Trophoblast cell (in vitro differentiated cells and primary cell): ENCODE measurements at regions not wholly inside any gene's neighbourhood (a gene's known extent, or its start where the extent isn't known, plus 50 kb on each side); places are given as distances from the start of the nearest gene placed in this dataset.
"Not testable (repeated sequence)": the region's sequence is repeated elsewhere in the genome, so short reads cannot be mapped to it uniquely, and the experiment has no call there.

Experiments used
- DNase-seq, 2 donors: peaks; one replicate each; pipeline ENCODE4 v3.0.0-alpha.2; 2016
- H2AFZ ChIP-seq: 2 replicates; pipeline ENCODE4 v1.6.1; 2013; ENCODE audit warnings: low read length, moderate library complexity, mild to moderate bottlenecking; ENCODE audit not compliant: insufficient read depth, poor library complexity
- H2AK5ac ChIP-seq: 2 replicates; pipeline ENCODE4 v1.6.1; 2013; ENCODE audit warnings: mild to moderate bottlenecking, low read length
- H2BK120ac ChIP-seq: 2 replicates; pipeline ENCODE4 v1.6.1; 2013; ENCODE audit warnings: low read length, mild to moderate bottlenecking, moderate library complexity; ENCODE audit not compliant: insufficient read depth, poor library complexity
- H2BK12ac ChIP-seq: 2 replicates; pipeline ENCODE4 v1.6.1; 2013; ENCODE audit warnings: mild to moderate bottlenecking, low read length, moderate library complexity
- H2BK5ac ChIP-seq: 2 replicates; pipeline ENCODE4 v1.6.1; 2013; ENCODE audit warnings: low read length, low read depth, moderate library complexity, mild to moderate bottlenecking; ENCODE audit not compliant: poor library complexity
- H3K14ac ChIP-seq: 2 replicates; pipeline ENCODE4 v1.6.1; 2013; ENCODE audit warnings: mild to moderate bottlenecking, low read length
- H3K18ac ChIP-seq: 2 replicates; pipeline ENCODE4 v1.6.1; 2013; ENCODE audit warnings: mild to moderate bottlenecking, low read length
- H3K23ac ChIP-seq: 2 replicates; pipeline ENCODE4 v1.6.1; 2013; ENCODE audit warnings: low read length
- H3K27ac ChIP-seq: 2 replicates; pipeline ENCODE4 v1.5.1; 2013; ENCODE audit warnings: low read depth, mild to moderate bottlenecking, inconsistent platforms, low read length, moderate library complexity
- H3K27me3 ChIP-seq: 2 replicates; pipeline ENCODE4 v1.6.1; 2013; ENCODE audit warnings: inconsistent platforms, mild to moderate bottlenecking, low read length, moderate library complexity; ENCODE audit not compliant: insufficient read depth
- H3K36me3 ChIP-seq, 2 experiments: 1 replicate in 1 of 2; 2 replicates in 1 of 2; pipeline ENCODE4 v1.6.1; 2013; ENCODE audit warnings: low read length in 2 of 2, mild to moderate bottlenecking in 2 of 2, moderate library complexity in 1 of 2; ENCODE audit not compliant: insufficient read depth in 2 of 2, control insufficient read depth in 1 of 2
- H3K4ac ChIP-seq: 2 replicates; pipeline ENCODE4 v1.6.1; 2013; ENCODE audit warnings: low read depth, mild to moderate bottlenecking, low read length, moderate library complexity
- H3K4me1 ChIP-seq, 2 experiments: 1 replicate in 1 of 2; 2 replicates in 1 of 2; pipeline ENCODE4 v1.6.1; 2013; ENCODE audit warnings: low read length in 2 of 2, mild to moderate bottlenecking in 2 of 2, moderate library complexity in 1 of 2; ENCODE audit not compliant: insufficient read depth in 2 of 2, control insufficient read depth in 1 of 2
- H3K4me2 ChIP-seq: 2 replicates; pipeline ENCODE4 v1.6.1; 2013; ENCODE audit warnings: inconsistent platforms, mild to moderate bottlenecking, low read length, moderate library complexity
- H3K4me3 ChIP-seq: 2 replicates; pipeline ENCODE4 v1.5.1; 2013; ENCODE audit warnings: mild to moderate bottlenecking, low read depth, low read length, inconsistent platforms
- H3K79me1 ChIP-seq: one replicate; pipeline ENCODE4 v1.6.1; 2013; ENCODE audit warnings: low read length
- H3K79me2 ChIP-seq: 2 replicates; pipeline ENCODE4 v1.6.1; 2013; ENCODE audit warnings: low read length, mild to moderate bottlenecking; ENCODE audit not compliant: control insufficient read depth, insufficient read depth, poor library complexity
- H3K9ac ChIP-seq: 2 replicates; pipeline ENCODE4 v1.6.1; 2013; ENCODE audit warnings: mild to moderate bottlenecking, low read length
- H3K9me3 ChIP-seq: 2 replicates; pipeline ENCODE4 v1.6.1; 2013; ENCODE audit warnings: low read depth, mild to moderate bottlenecking, control low read depth, inconsistent platforms, low read length; ENCODE audit not compliant: insufficient read depth
- H4K12ac ChIP-seq: 2 replicates; pipeline ENCODE4 v1.6.1; 2013; ENCODE audit warnings: low read depth, mild to moderate bottlenecking, low read length, moderate library complexity
- H4K8ac ChIP-seq: 2 replicates; pipeline ENCODE4 v1.6.1; 2013; ENCODE audit warnings: low read depth, mild to moderate bottlenecking, low read length, moderate library complexity
- H4K91ac ChIP-seq: one replicate; pipeline ENCODE4 v1.6.1; 2013; ENCODE audit warnings: low read depth, mild to moderate bottlenecking, low read length, moderate library complexity
- WGBS: extraction: QIAGEN DNeasy Blood & Tissue Kit; methylation state at CpG from one replicate; pipeline ENCODE4 v1.1.7; 2013; ENCODE audit warnings: missing lambda C conversion rate; ENCODE audit not compliant: insufficient read length, insufficient coverage; ENCODE audit errors: extremely low coverage; 5-methylcytosine and 5-hydroxymethylcytosine counted together

DNA sequence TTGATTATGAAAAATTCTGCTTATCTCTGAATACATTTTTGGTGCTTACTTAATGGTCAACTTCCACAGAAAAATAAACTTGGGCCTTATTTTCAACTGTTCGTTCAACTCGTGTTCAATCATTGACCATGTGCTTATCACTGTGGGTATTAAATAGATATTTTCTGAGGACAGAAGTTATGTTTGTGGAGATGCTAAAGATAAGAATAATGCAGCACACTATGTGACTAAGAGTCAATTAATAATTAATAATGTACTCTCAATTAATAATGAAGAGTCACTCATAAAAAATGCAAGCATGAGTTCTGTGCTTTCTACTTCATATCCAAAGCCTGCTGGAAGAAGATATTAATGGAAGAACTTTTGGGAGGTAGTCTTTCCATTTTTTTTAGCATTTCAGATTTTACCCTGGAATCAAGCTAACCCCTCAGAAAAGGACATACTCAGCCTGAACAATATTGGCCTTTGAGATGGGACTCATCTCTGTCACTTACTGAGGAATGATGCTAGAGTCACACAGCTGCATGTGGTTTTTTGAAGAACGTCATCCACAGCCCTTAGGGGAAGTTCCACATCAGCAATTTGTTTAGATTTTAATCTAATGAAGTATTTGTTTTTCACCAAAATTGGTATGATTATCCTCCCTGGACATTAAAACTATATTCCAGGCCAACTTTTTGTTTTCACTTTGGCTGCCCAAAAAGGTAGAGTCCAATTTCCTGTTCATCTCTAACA lies 191.9 kb upstream of the CRIM1 start:
- Histone ChIP-seq H3K9me3 (no peaks in the 10 kb centered on the region), H3K27ac (no peak overlapping the region), H4K8ac (no peak overlapping the region), H3K4ac (no peak overlapping the region), H3K79me1 (no peaks in the 10 kb centered on the region), H2BK5ac (no peak overlapping the region), H3K79me2 (no peaks in the 10 kb centered on the region), H3K4me3 (no peak overlapping the region), H3K14ac (no peak overlapping the region), H3K9ac (no peak overlapping the region), H2BK12ac (no peak overlapping the region), H3K18ac (no peak overlapping the region), H3K4me2 (no peak overlapping the region), H2AK5ac (no peak overlapping the region), H3K27me3 (no peaks in the 10 kb centered on the region), H3K4me1 (no peaks in the 10 kb centered on the region), H3K23ac (no peak overlapping the region), H4K91ac (no peak overlapping the region), H2BK120ac (no peak overlapping the region), H4K12ac (no peak overlapping the region), H3K36me3 (no peaks in the 10 kb centered on the region), H2AFZ (no peak overlapping the region)
- WGBS = no CpG with 5 or more reads among the region's 3 CpGs
- no peak for DNase-seq

DNA sequence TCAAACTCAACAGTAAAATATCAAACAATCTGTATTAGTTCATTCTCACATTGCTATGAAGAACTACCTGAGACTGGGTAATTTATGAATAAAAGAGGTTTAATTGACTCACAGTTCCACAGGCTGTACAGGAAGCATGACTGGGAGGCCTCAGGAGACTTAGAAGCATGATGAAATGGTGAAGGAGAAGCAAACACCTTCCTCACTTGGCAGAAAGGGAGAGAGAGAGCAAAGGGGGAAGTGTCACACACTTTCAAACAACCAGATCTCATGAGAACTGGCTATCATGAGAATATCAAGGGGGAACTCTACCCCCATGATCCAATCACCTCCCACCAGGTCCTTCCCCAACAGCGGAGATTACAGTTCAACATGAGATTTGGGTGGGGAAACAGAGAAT lies 198.5 kb upstream of the CRIM1 start:
- not testable (repeated sequence) for H3K23ac ChIP-seq, H3K4me3 ChIP-seq, H3K18ac ChIP-seq, H3K4me1 ChIP-seq, H3K36me3 ChIP-seq, H3K79me2 ChIP-seq, H2AK5ac ChIP-seq, DNase-seq, H3K79me1 ChIP-seq, H2BK12ac ChIP-seq, H4K91ac ChIP-seq, H3K4me2 ChIP-seq, H3K9ac ChIP-seq, H3K27ac ChIP-seq, H4K12ac ChIP-seq, H2BK5ac ChIP-seq, H3K27me3 ChIP-seq, H3K14ac ChIP-seq, H2AFZ ChIP-seq, H3K9me3 ChIP-seq, H3K4ac ChIP-seq, H4K8ac ChIP-seq, H2BK120ac ChIP-seq
- WGBS = no CpG with 5 or more reads among the region's 1 CpG

DNA sequence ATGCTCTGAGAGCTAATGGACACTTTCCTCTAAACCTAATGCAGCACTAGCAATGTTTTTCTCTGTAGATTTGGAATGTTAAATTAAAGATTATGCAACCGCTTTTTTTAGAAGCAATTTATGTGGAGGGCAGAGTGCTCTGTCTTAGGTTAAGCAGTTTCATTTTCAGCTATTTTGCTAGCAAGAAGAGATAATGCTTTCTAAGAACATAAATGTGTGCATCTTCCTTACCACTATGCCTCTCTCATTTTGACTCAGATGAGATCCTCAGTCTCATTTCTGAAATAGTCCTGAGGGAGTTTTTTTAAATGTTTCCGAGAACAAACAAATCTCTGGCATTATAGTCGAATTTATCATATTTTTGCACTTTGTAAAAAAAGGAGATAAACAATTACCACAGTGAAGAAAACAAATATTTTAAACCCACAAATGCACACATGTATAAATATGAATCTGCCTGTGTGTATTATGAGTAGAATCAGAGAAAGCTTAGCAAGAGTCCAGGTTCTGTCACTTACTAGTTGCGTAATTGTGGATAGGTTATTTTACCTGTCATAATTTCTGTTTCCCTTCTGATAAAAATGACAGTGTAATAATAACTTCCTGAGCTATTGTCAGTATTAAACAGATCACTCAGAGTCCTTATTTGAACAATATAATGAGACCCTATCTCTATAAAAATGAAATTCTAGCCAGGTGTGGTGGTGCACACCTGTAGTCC lies 207.7 kb upstream of the CRIM1 start:
- H2BK12ac ChIP-seq = no peak overlapping the region

DNA sequence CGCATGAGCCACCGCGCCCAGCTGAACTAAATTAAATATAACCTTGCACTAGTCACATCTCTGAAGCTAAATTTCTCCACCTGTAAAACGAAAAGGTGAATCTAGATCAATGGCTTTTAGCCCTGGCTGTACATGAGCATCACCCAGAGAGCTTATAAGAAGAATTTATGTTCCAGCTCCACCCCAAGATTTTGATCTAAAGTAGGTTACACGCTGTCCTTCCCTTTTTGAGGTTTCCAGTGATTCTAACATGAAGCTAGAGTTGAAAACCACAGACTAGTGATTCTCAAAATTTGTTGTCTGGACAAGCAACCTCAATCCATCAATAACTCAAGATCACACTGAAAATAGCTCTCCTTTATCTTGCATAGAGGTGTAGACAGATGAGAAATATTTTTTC lies 208.8 kb upstream of the CRIM1 start:
- no peaks in the 10 kb centered on the region for H3K36me3 ChIP-seq
- H3K4me1 ChIP-seq = no peaks in the 10 kb centered on the region
- H2BK120ac ChIP-seq = no peak overlapping the region
- no peak overlapping the region for H3K4me3 ChIP-seq
- H4K91ac ChIP-seq = no peak overlapping the region
- H3K79me1 ChIP-seq = no peaks in the 10 kb centered on the region
- H2AFZ ChIP-seq = no peak overlapping the region
- no peak overlapping the region for H2BK12ac ChIP-seq
- no peak overlapping the region for H3K23ac ChIP-seq
- no CpG with 5 or more reads among the region's 5 CpGs for WGBS
- no peaks in the 10 kb centered on the region for H3K27me3 ChIP-seq
- H4K8ac ChIP-seq = no peak overlapping the region
- H3K9me3 ChIP-seq = no peaks in the 10 kb centered on the region
- no peak overlapping the region for H3K9ac ChIP-seq
- no peak overlapping the region for H2AK5ac ChIP-seq
- H3K79me2 ChIP-seq = no peaks in the 10 kb centered on the region
- no peak overlapping the region for H3K18ac ChIP-seq
- no peak overlapping the region for H2BK5ac ChIP-seq
- H3K4me2 ChIP-seq = no peak overlapping the region
- no peak overlapping the region for H3K27ac ChIP-seq
- no peak overlapping the region for H3K4ac ChIP-seq
- DNase-seq = no peak
- H4K12ac ChIP-seq = no peak overlapping the region
- no peak overlapping the region for H3K14ac ChIP-seq

More for the DNA sequence above, 207.7 kb upstream of the CRIM1 start:
- no peak overlapping the region for H3K4me2 ChIP-seq
- no peak overlapping the region for H3K9ac ChIP-seq
- DNase-seq = no peak
- H4K91ac ChIP-seq = no peak overlapping the region
- H3K79me2 ChIP-seq = no peaks in the 10 kb centered on the region
- no peak overlapping the region for H2AK5ac ChIP-seq
- H4K8ac ChIP-seq = no peak overlapping the region
- H3K27ac ChIP-seq = no peak overlapping the region
- H3K9me3 ChIP-seq = no peaks in the 10 kb centered on the region
- H3K18ac ChIP-seq = no peak overlapping the region
- no peaks in the 10 kb centered on the region for H3K4me1 ChIP-seq
- no peak overlapping the region for H2AFZ ChIP-seq
- H3K27me3 ChIP-seq = no peaks in the 10 kb centered on the region
- no peak overlapping the region for H3K4ac ChIP-seq
- H3K14ac ChIP-seq = no peak overlapping the region
- no peak overlapping the region for H3K23ac ChIP-seq
- H3K36me3 ChIP-seq = no peaks in the 10 kb centered on the region
- no CpG with 5 or more reads among the region's 4 CpGs for WGBS
- H4K12ac ChIP-seq = no peak overlapping the region
- no peak overlapping the region for H3K4me3 ChIP-seq
- no peaks in the 10 kb centered on the region for H3K79me1 ChIP-seq
- no peak overlapping the region for H2BK120ac ChIP-seq
- H2BK5ac ChIP-seq = no peak overlapping the region
